ENCODE measurements at regions not wholly inside any gene's neighbourhood (a gene's known extent, or its start where the extent isn't known, plus 50 kb on each side); places are given as distances from the start of the nearest gene placed in this dataset.

GRCh38 chr1:219813294-219813693, 115.1 kb downstream of the SLC30A10 start:
- Mint-ChIP-seq H3K4me1 (no peaks in the 10 kb centered on the region), H3K27ac (no peak overlapping the region), H3K4me3 (no peak overlapping the region), H3K9me3 (no peaks in the 10 kb centered on the region), H3K27me3 (peaks cover 5% of the 10 kb centered on the region), H3K36me3 (ENCODE audit: low read depth) (no peaks in the 10 kb centered on the region)
- intact Hi-C loops (cut with micrococcal nuclease), result loop anchor here (5.0 kb wide), 1 partner anchor 611 kb away; no protein-coding TSS in a partner anchor
- no peak for DNase-seq

- DNase-seq, result peak; percentile 62
- H3K9me3 Mint-ChIP-seq, result no peaks in the 10 kb centered on the region
- H3K27ac Mint-ChIP-seq, result no peak overlapping the region
- H3K27me3 Mint-ChIP-seq, result peaks cover 5% of the 10 kb centered on the region
- no peak overlapping the region for H3K4me3 Mint-ChIP-seq
- intact Hi-C loops (cut with micrococcal nuclease), result loop anchor here (5.0 kb wide), 1 partner anchor 610 kb away; no protein-coding TSS in a partner anchor
- no peaks in the 10 kb centered on the region for H3K36me3 Mint-ChIP-seq (ENCODE audit: low read depth)
- no peaks in the 10 kb centered on the region for H3K4me1 Mint-ChIP-seq
Measured at GRCh38 chr1:219812491-219813203, 115.7 kb downstream of the SLC30A10 start.

DNA sequence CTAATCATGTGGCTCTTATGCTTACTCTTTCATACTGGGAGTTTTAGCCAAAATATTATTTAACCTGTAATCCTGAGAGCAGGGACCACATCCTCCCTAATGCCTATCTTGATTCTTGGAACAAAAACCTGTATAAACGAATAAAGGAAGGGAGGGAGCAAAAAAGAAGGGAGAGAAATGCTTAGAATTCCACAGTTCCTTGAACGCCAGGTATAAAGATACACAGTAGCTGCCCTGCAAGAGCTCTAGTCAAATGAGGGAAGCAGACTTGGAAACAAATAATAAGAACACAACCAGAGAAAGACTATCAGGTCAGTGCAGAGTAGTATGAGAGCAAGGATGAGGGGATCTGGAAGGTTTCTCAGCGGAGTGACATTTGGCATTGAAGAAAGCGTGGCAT, 116.3 kb downstream of the SLC30A10 start:
- Mint-ChIP-seq H3K36me3 (ENCODE audit: low read depth) (no peaks in the 10 kb centered on the region), H3K27ac (no peak overlapping the region), H3K4me3 (no peak overlapping the region), H3K27me3 (peaks cover 5% of the 10 kb centered on the region), H3K9me3 (no peaks in the 10 kb centered on the region), H3K4me1 (no peaks in the 10 kb centered on the region)
- intact Hi-C loops (cut with micrococcal nuclease), result loop anchor here (5.0 kb wide), 1 partner anchor 610 kb away; no protein-coding TSS in a partner anchor
- DNase-seq, result no peak

DNA sequence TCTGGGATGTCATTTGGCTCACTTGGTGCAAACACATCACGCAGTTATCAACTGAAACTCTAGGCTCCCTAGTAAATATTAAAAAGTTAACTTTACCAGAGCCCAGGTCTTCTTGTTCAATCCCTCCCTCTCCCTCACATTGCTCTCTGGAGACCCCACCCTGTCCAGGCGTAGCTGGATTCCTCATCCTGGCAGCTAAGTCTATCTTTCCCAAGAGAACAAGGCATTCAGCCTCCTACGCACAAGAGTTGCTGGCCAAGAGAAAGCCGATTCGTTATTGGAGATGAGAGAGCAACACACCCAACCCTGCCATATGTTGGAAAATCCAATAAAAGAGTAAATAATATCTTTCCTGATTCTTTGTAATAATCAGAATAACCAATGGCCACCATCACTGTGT, 117.9 kb downstream of the SLC30A10 start:
- intact Hi-C loops (cut with micrococcal nuclease), result loop anchor here (5.0 kb wide), 1 partner anchor 608 kb away; no protein-coding TSS in a partner anchor

GRCh38 chr1:219808790-219809189, 119.6 kb downstream of the SLC30A10 start:
- Mint-ChIP-seq H3K4me3 (no peak overlapping the region), H3K27me3 (no peaks in the 10 kb centered on the region), H3K4me1 (no peaks in the 10 kb centered on the region), H3K9me3 (no peaks in the 10 kb centered on the region), H3K27ac (no peak overlapping the region), H3K36me3 (ENCODE audit: low read depth) (no peaks in the 10 kb centered on the region)
- intact Hi-C loops (cut with micrococcal nuclease), result no loop called here
- no peak for DNase-seq

More for the DNA sequence above, 117.9 kb downstream of the SLC30A10 start:
- no peaks in the 10 kb centered on the region for H3K36me3 Mint-ChIP-seq (ENCODE audit: low read depth)
- H3K4me3 Mint-ChIP-seq, result no peak overlapping the region
- H3K4me1 Mint-ChIP-seq, result no peaks in the 10 kb centered on the region
- H3K27ac Mint-ChIP-seq, result no peak overlapping the region
- DNase-seq, result no peak
- H3K9me3 Mint-ChIP-seq, result no peaks in the 10 kb centered on the region
- peaks cover 5% of the 10 kb centered on the region for H3K27me3 Mint-ChIP-seq

- no peak for DNase-seq
- no peaks in the 10 kb centered on the region for H3K36me3 Mint-ChIP-seq (ENCODE audit: low read depth)
- no peak overlapping the region for H3K4me3 Mint-ChIP-seq
- H3K4me1 Mint-ChIP-seq, result no peaks in the 10 kb centered on the region
- H3K27ac Mint-ChIP-seq, result no peak overlapping the region
- H3K9me3 Mint-ChIP-seq, result no peaks in the 10 kb centered on the region
- H3K27me3 Mint-ChIP-seq, result no peaks in the 10 kb centered on the region
- intact Hi-C loops (cut with micrococcal nuclease), result no loop called here
Measured at GRCh38 chr1:219806642-219807041, 121.7 kb downstream of the SLC30A10 start.

- intact Hi-C loops (cut with micrococcal nuclease), result no loop called here
- H3K4me3 Mint-ChIP-seq, result no peak overlapping the region
- no peaks in the 10 kb centered on the region for H3K9me3 Mint-ChIP-seq
- H3K27ac Mint-ChIP-seq, result no peak overlapping the region
- no peaks in the 10 kb centered on the region for H3K4me1 Mint-ChIP-seq
- no peak for DNase-seq
- no peaks in the 10 kb centered on the region for H3K27me3 Mint-ChIP-seq
- no peaks in the 10 kb centered on the region for H3K36me3 Mint-ChIP-seq (ENCODE audit: low read depth)
Measured at GRCh38 chr1:219806020-219806419, 122.3 kb downstream of the SLC30A10 start.

DNA sequence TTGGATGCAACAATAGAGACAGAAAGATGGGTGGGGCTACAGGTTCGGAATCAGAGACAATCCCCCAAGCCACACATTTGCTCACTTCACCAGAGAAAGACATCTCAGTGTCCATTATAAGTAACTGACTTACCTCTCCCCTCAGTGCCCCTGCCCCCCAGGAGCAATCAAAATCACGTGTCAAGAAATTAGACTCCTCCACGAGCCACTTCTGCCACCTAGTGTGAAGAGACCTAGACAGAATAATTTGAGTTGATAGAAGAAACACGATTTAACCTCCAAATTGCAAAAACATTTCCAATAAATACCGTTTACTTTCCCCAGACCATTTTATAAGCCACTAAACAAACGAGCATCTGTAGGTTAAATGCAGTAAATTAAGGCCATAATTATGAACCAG, 123.2 kb downstream of the SLC30A10 start:
- DNase-seq, result no peak
- H3K27ac Mint-ChIP-seq, result no peak overlapping the region
- H3K4me3 Mint-ChIP-seq, result no peak overlapping the region
- H3K27me3 Mint-ChIP-seq, result no peaks in the 10 kb centered on the region
- no peaks in the 10 kb centered on the region for H3K9me3 Mint-ChIP-seq
- H3K4me1 Mint-ChIP-seq, result no peaks in the 10 kb centered on the region
- no peaks in the 10 kb centered on the region for H3K36me3 Mint-ChIP-seq (ENCODE audit: low read depth)
- intact Hi-C loops (cut with micrococcal nuclease), result no loop called here

- H3K9me3 Mint-ChIP-seq, result no peaks in the 10 kb centered on the region
- peak; percentile 19 for DNase-seq
- peaks cover 1% of the 10 kb centered on the region for H3K27me3 Mint-ChIP-seq
- no peaks in the 10 kb centered on the region for H3K36me3 Mint-ChIP-seq (ENCODE audit: low read depth)
- no peaks in the 10 kb centered on the region for H3K4me1 Mint-ChIP-seq
- intact Hi-C loops (cut with micrococcal nuclease), result no loop called here
- no peak overlapping the region for H3K27ac Mint-ChIP-seq
- H3K4me3 Mint-ChIP-seq, result no peak overlapping the region
Measured at GRCh38 chr1:219801156-219801820, 127.1 kb downstream of the SLC30A10 start.

GRCh38 chr1:219798283-219799030, 129.9 kb downstream of the SLC30A10 start:
- no peaks in the 10 kb centered on the region for H3K9me3 Mint-ChIP-seq
- H3K4me3 Mint-ChIP-seq, result no peak overlapping the region
- H3K36me3 Mint-ChIP-seq (ENCODE audit: low read depth), result no peaks in the 10 kb centered on the region
- no peak overlapping the region for H3K27ac Mint-ChIP-seq
- intact Hi-C loops (cut with micrococcal nuclease), result no loop called here
- H3K4me1 Mint-ChIP-seq, result no peaks in the 10 kb centered on the region
- no peak for DNase-seq
- H3K27me3 Mint-ChIP-seq, result peaks cover 1% of the 10 kb centered on the region

DNA sequence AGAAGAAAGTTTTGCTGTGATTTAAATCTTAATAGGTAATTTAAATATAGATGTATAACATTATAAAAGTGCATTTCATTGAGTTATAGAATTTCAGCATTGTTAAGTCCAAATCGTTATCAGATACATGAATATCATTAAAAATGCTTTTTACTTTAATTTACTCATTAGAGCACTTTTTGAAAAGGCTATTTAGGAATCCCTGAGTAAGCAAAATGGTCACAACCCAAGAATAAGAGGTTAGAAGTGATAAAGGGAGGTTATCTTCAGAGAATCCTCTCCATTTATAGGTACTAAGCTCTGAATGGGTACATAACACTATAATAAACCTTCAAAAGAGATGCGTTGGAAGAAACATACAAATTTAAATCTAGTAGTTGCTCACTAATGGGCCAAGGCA, 130.7 kb downstream of the SLC30A10 start:
- intact Hi-C loops (cut with micrococcal nuclease), result no loop called here
- Mint-ChIP-seq H3K36me3 (ENCODE audit: low read depth) (no peaks in the 10 kb centered on the region), H3K9me3 (no peaks in the 10 kb centered on the region)

DNA sequence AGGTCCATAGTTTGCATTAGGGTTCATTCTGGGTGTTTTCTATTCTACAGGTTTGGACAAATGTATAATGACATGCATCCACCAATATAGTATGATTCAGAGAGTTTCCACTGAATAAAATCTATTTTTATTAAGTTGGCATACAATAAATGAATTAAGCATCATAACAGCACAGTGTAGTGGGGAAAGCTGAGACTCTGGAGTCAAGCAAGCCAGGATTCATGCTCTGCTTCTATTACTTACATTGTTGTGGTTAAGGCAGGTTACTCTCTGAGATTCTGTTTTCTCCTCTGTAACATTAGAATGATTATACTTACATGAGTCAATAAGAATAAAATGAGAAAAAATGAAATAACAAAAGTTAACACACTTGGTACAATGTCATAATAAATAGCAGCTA, 131.3 kb downstream of the SLC30A10 start:
- Mint-ChIP-seq H3K36me3 (ENCODE audit: low read depth) (no peaks in the 10 kb centered on the region), H3K27ac (no peak overlapping the region), H3K27me3 (peaks cover 1% of the 10 kb centered on the region), H3K4me3 (no peak overlapping the region), H3K4me1 (no peaks in the 10 kb centered on the region), H3K9me3 (no peaks in the 10 kb centered on the region)
- intact Hi-C loops (cut with micrococcal nuclease), result no loop called here
- DNase-seq, result no peak

More for the DNA sequence above, 130.7 kb downstream of the SLC30A10 start:
- Mint-ChIP-seq H3K27me3 (peaks cover 1% of the 10 kb centered on the region), H3K4me1 (no peaks in the 10 kb centered on the region), H3K27ac (no peak overlapping the region), H3K4me3 (no peak overlapping the region)
- DNase-seq, result no peak

DNA sequence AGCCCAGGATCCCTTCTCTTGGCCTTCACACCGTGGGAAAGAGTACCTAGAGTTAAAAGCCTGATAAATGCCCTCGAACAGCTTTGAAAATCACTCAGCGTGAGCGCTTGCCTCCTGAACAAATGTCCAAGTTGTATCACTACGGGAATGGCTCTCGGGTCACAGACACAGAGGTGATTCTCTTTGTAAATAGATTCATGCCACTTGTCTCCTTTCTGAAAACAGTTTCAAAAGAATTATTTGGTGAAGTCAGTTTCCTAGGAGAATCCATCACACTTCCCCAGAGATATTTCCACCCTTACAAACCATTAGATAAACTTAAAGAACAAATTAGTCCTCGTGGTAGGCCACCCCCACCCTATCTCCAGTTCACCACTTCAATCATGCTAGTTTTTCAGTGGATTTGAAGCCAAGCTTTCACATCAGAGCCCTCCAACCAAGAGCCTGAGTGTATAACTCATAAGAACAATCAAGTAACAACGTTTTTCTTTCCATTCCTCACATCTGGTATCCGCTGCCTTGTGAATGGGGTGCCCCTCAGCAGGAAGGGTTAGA, 132.9 kb downstream of the SLC30A10 start:
- H3K9me3 Mint-ChIP-seq, result no peaks in the 10 kb centered on the region
- H3K4me3 Mint-ChIP-seq, result no peak overlapping the region
- H3K4me1 Mint-ChIP-seq, result no peaks in the 10 kb centered on the region
- intact Hi-C loops (cut with micrococcal nuclease), result no loop called here
- H3K27me3 Mint-ChIP-seq, result peaks cover 1% of the 10 kb centered on the region
- DNase-seq, result no peak
- H3K36me3 Mint-ChIP-seq (ENCODE audit: low read depth), result no peaks in the 10 kb centered on the region
- H3K27ac Mint-ChIP-seq, result no peak overlapping the region

Data from activated CD4-positive, alpha-beta T cell treated with anti-CD3 and anti-CD28 coated beads, Interleukin-2, amount 10 ng/mL, durations not matched to agents 24 days and 14 days (primary cell).